Osteocyte (in vitro differentiated cells): ENCODE measurements at regions not wholly inside any gene's neighbourhood (a gene's known extent, or its start where the extent isn't known, plus 50 kb on each side); places are given as distances from the start of the nearest gene placed in this dataset.
"Not testable (repeated sequence)": the region's sequence is repeated elsewhere in the genome, so short reads cannot be mapped to it uniquely, and the experiment has no call there.

ENCODE experiments used
- DNase-seq: peaks from one replicate; pipeline ENCODE4 v3.0.0; 2021; ENCODE audit warnings: mixed read lengths; ENCODE audit not compliant: unreplicated experiment; ENCODE audit errors: extremely low spot score
- H3K27ac Mint-ChIP-seq: one replicate; pipeline ENCODE4 v1.8.0; 2021; ENCODE audit warnings: mild to moderate bottlenecking, mixed read lengths; ENCODE audit not compliant: unreplicated experiment
- H3K27me3 Mint-ChIP-seq: one replicate; pipeline ENCODE4 v1.8.0; 2021; ENCODE audit warnings: mixed read lengths; ENCODE audit not compliant: unreplicated experiment
- H3K36me3 Mint-ChIP-seq: one replicate; pipeline ENCODE4 v1.8.0; 2021; ENCODE audit warnings: mixed read lengths; ENCODE audit not compliant: unreplicated experiment
- H3K4me1 Mint-ChIP-seq: one replicate; pipeline ENCODE4 v1.8.0; 2021; ENCODE audit warnings: mixed read lengths; ENCODE audit not compliant: unreplicated experiment
- H3K4me3 Mint-ChIP-seq: one replicate; pipeline ENCODE4 v1.8.0; 2021; ENCODE audit warnings: mild to moderate bottlenecking, moderate library complexity, mixed read lengths; ENCODE audit not compliant: unreplicated experiment
- H3K9me3 Mint-ChIP-seq: one replicate; pipeline ENCODE4 v1.8.0; 2021; ENCODE audit warnings: mixed read lengths; ENCODE audit not compliant: unreplicated experiment
- TF ChIP-seq, protein P1 (sequence below): fragments of 200-600 bp; sonication (generic); IDR thresholded peaks from 2 replicates; pipeline ENCODE4 v1.5.0; 2021; ENCODE audit warnings: antibody characterized with exemption, mild to moderate bottlenecking, moderate library complexity

DNA sequence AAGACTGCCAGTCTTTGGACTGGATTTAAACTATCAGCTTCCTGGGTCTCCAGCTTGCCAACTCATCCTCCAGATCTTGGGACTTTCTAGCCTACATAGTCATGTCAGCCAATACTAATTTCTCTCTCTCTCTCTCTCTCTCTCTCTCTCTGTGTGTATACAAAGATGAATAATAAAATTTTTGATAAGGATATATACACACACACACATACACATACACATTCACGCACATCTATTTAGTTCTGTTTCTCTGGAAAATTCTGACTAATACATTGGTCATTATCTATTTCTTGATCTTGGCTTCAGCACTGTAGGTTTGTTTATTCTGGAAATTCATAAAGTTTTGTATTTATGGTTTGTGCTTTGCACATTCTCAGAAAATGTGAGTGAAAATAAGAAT lies 1606.2 kb upstream of the NUDT12 start:
- H3K9me3 Mint-ChIP-seq, result no peaks in the 10 kb centered on the region
- H3K36me3 Mint-ChIP-seq, result no peaks in the 10 kb centered on the region
- TF ChIP-seq, protein P1, sequence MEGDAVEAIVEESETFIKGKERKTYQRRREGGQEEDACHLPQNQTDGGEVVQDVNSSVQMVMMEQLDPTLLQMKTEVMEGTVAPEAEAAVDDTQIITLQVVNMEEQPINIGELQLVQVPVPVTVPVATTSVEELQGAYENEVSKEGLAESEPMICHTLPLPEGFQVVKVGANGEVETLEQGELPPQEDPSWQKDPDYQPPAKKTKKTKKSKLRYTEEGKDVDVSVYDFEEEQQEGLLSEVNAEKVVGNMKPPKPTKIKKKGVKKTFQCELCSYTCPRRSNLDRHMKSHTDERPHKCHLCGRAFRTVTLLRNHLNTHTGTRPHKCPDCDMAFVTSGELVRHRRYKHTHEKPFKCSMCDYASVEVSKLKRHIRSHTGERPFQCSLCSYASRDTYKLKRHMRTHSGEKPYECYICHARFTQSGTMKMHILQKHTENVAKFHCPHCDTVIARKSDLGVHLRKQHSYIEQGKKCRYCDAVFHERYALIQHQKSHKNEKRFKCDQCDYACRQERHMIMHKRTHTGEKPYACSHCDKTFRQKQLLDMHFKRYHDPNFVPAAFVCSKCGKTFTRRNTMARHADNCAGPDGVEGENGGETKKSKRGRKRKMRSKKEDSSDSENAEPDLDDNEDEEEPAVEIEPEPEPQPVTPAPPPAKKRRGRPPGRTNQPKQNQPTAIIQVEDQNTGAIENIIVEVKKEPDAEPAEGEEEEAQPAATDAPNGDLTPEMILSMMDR, result no peak
- no peaks in the 10 kb centered on the region for H3K27me3 Mint-ChIP-seq
- H3K4me3 Mint-ChIP-seq, result no peak overlapping the region
- H3K4me1 Mint-ChIP-seq, result no peaks in the 10 kb centered on the region
- no peak for DNase-seq
- H3K27ac Mint-ChIP-seq, result no peak overlapping the region

GRCh38 chr5:105167092-105167491 lies 1604.5 kb upstream of the NUDT12 start:
- no peaks in the 10 kb centered on the region for H3K27me3 Mint-ChIP-seq
- DNase-seq, result no peak
- no peak overlapping the region for H3K4me3 Mint-ChIP-seq
- H3K36me3 Mint-ChIP-seq, result no peaks in the 10 kb centered on the region
- H3K4me1 Mint-ChIP-seq, result no peaks in the 10 kb centered on the region
- H3K27ac Mint-ChIP-seq, result no peak overlapping the region
- peaks cover under 1% of the 10 kb centered on the region for H3K9me3 Mint-ChIP-seq
- TF ChIP-seq, protein P1, result no peak

GRCh38 chr5:105163547-105163946 lies 1601.0 kb upstream of the NUDT12 start:
- TF ChIP-seq, protein P1, result no peak
- Mint-ChIP-seq H3K4me3 (no peak overlapping the region), H3K36me3 (no peaks in the 10 kb centered on the region), H3K27me3 (no peaks in the 10 kb centered on the region), H3K9me3 (peaks cover 4% of the 10 kb centered on the region), H3K27ac (no peak overlapping the region), H3K4me1 (peaks cover 5% of the 10 kb centered on the region)
- no peak for DNase-seq

DNA sequence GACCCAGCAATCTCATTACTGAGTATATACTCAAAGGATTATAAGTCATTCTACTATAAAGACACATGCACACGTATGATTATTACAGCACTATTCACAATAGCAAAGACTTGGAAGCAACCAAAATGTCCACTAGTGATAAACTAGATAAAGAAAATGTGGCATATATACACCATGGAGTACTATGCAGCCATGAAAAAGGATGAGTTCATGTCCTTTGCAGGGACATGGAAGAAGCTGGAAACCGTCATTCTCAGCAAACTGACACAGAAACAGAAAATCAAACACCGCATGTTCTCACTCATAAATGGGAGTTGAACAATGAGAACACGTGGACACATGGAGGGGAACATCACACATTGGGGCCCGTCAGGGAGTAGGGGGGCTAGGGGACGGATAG lies 1600.0 kb upstream of the NUDT12 start:
- H3K4me1 Mint-ChIP-seq, DNase-seq, H3K4me3 Mint-ChIP-seq, H3K36me3 Mint-ChIP-seq, H3K27ac Mint-ChIP-seq, H3K27me3 Mint-ChIP-seq, H3K9me3 Mint-ChIP-seq: not testable (repeated sequence)

DNA sequence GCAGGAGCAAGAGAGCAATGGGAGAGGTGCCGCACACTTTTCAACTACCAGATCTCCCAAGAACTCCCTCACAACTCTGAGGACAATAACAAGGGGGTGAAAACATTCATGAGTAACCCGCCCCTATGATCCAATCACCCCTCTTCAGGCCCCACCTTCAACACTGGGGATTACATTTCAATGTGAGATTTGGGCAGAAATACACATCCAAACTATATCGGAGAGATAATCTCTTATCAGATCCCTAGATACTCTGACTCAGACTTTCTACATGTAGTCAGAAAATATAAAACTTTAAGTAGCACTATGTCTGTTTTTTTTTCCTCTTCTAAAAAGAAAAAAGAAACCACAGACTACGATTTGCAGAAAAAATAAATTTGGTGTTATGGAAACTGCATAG lies 1595.9 kb upstream of the NUDT12 start:
- DNase-seq, result no peak
- TF ChIP-seq, protein P1, result no peak
- H3K27me3 Mint-ChIP-seq, result no peaks in the 10 kb centered on the region
- no peak overlapping the region for H3K4me3 Mint-ChIP-seq
- no peak overlapping the region for H3K27ac Mint-ChIP-seq
- H3K36me3 Mint-ChIP-seq, result no peaks in the 10 kb centered on the region
- H3K4me1 Mint-ChIP-seq, result peaks cover 5% of the 10 kb centered on the region
- H3K9me3 Mint-ChIP-seq, result peaks cover 4% of the 10 kb centered on the region

DNA sequence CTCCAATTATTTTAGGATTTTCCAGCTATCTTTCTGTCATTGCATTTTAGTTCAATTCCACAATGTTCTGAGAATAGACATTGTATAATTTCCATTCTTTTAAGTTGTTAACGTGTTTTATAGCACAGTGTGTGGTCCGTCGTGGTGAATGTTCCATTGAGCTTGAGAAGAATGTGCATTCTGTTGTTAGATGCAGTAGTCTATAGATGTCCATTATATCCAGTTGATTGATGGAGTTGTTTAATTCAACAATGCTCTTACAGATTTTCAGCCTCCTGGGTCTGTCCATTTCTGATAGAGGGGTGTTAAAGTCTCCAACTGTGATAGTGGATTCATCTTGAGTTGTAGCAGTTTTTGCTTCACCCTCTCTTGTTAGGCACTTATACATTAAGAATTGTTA lies 1587.7 kb upstream of the NUDT12 start:
- Mint-ChIP-seq H3K9me3 (no peaks in the 10 kb centered on the region), H3K27ac (no peak overlapping the region), H3K27me3 (no peaks in the 10 kb centered on the region), H3K4me3 (no peak overlapping the region), H3K36me3 (no peaks in the 10 kb centered on the region), H3K4me1 (peaks cover 3% of the 10 kb centered on the region)
- DNase-seq, result no peak
- TF ChIP-seq, protein P1, result no peak
